SK-N-SH (cell line): ENCODE measurements at regions not wholly inside any gene's neighbourhood (a gene's known extent, or its start where the extent isn't known, plus 50 kb on each side); places are given as distances from the start of the nearest gene placed in this dataset.
A peak's percentile ranks its signal among the peaks of the same experiment; 100 is the strongest.

Source experiments
- CHD2 ChIP-seq: fragments of 150-350 bp; IDR thresholded peaks from 2 replicates; pipeline ENCODE4 v1.6.1; 2018; ENCODE audit warnings: low read length; ENCODE audit not compliant: partially characterized antibody
- ELF1 ChIP-seq: IDR thresholded peaks from 2 replicates; pipeline ENCODE4 v1.4.0; 2012
- EZH2phosphoT487 ChIP-seq: fragments of 200-600 bp; sonication (generic); IDR thresholded peaks from 2 replicates; pipeline ENCODE4 v1.6.1; 2017; ENCODE audit warnings: low read depth, mixed run types, mild to moderate bottlenecking, antibody characterized with exemption, moderate library complexity, borderline replicate concordance
- MXI1 ChIP-seq: IDR thresholded peaks from 2 replicates; pipeline ENCODE4 v1.6.1; 2012; ENCODE audit warnings: mild to moderate bottlenecking, low read depth, low read length, improper control_type of control experiment
- NFIC ChIP-seq: IDR thresholded peaks from 2 replicates; pipeline ENCODE4 v1.4.0; 2012; ENCODE audit warnings: borderline replicate concordance
- PBX3 ChIP-seq: IDR thresholded peaks from 2 replicates; pipeline ENCODE4; 2012
- POLR2AphosphoS5 ChIP-seq: IDR thresholded peaks from 2 replicates; pipeline ENCODE4 v1.6.1; 2012; ENCODE audit warnings: low read depth, low read length
- RAD21 ChIP-seq: IDR thresholded peaks from 2 replicates; pipeline ENCODE4 v1.6.1; 2012; ENCODE audit warnings: mild to moderate bottlenecking, low read length
- RCOR1 ChIP-seq: fragments of 150-350 bp; IDR thresholded peaks from 2 replicates; pipeline ENCODE4 v1.6.1; 2017; ENCODE audit warnings: antibody characterized with exemption, low read length
- REST ChIP-seq: IDR thresholded peaks from 2 replicates; pipeline ENCODE4 v1.6.1; 2012; ENCODE audit warnings: mild to moderate bottlenecking, low read depth, low read length, moderate library complexity
- RFX5 ChIP-seq: IDR thresholded peaks from 2 replicates; pipeline ENCODE4 v1.6.1; 2012; ENCODE audit warnings: mild to moderate bottlenecking, improper control_type of control experiment, low read length
- SIN3A ChIP-seq: IDR thresholded peaks from 2 replicates; pipeline ENCODE4 v1.6.1; 2012; ENCODE audit warnings: low read depth, mild to moderate bottlenecking, low read length, moderate library complexity, borderline replicate concordance
- USF2 ChIP-seq: fragments of 150-350 bp; IDR thresholded peaks from 2 replicates; pipeline ENCODE4 v1.6.1; 2017; ENCODE audit warnings: antibody characterized with exemption, low read length, low read depth, borderline replicate concordance
- ZBTB33 ChIP-seq: IDR thresholded peaks from 2 replicates; pipeline ENCODE4 v1.4.0; 2012; ENCODE audit warnings: low read depth, borderline replicate concordance

GRCh38 chr5:143506836-143507552 is 103.5 kb upstream of the NR3C1 start (continued):
- no peak for TF ChIP-seq RFX5
- TF ChIP-seq USF2 = no peak
- TF ChIP-seq POLR2AphosphoS5 = peak; percentile 57; the same call in 1 of the 2 replicates
- TF ChIP-seq EZH2phosphoT487 = no peak
- TF ChIP-seq RCOR1 = no peak
- TF ChIP-seq PBX3 = peak; percentile 88
- no peak for TF ChIP-seq MXI1
- TF ChIP-seq NFIC = peak; percentile 65
- TF ChIP-seq CHD2 = no peak
- TF ChIP-seq REST = no peak
- no peak for TF ChIP-seq ELF1
- TF ChIP-seq ZBTB33 = peak; percentile 51; the same call in 1 of the 2 replicates
- no peak for TF ChIP-seq SIN3A
- no peak for TF ChIP-seq RAD21
